GM23338 (cell line): ENCODE measurements at regions not wholly inside any gene's neighbourhood (a gene's known extent, or its start where the extent isn't known, plus 50 kb on each side); places are given as distances from the start of the nearest gene placed in this dataset.

Experiments used
- ATAC-seq: fragments of 200-7000 bp; cut with Tn5 transposase; 3 replicates; pipeline ENCODE4 v1.9.1; 2020
- DNase-seq: peaks from one replicate; pipeline ENCODE4 v3.0.0-alpha.2; 2015; ENCODE audit warnings: low spot score
- H2AFZ ChIP-seq: fragments of 200-600 bp; sonication (generic); 2 replicates; pipeline ENCODE4 v1.8.0; 2016; ENCODE audit warnings: antibody characterized with exemption, mild to moderate bottlenecking, moderate library complexity
- H3F3A ChIP-seq: fragments of 200-600 bp; sonication (generic); replicated peaks from 2 replicates; pipeline ENCODE4 v1.8.0; 2017; ENCODE audit warnings: antibody characterized with exemption, mixed run types, low read depth
- H3K27ac ChIP-seq: fragments of 200-600 bp; sonication (generic); 2 replicates; pipeline ENCODE4 v1.6.1; 2016; ENCODE audit warnings: low read depth
- H3K27me3 ChIP-seq: fragments of 200-600 bp; sonication (generic); 2 replicates; pipeline ENCODE4 v1.8.0; 2016; ENCODE audit warnings: mild to moderate bottlenecking, mixed run types, moderate library complexity; ENCODE audit not compliant: insufficient read depth
- H3K36me3 ChIP-seq: fragments of 200-600 bp; sonication (generic); 2 replicates; pipeline ENCODE4 v1.8.0; 2016; ENCODE audit warnings: mild to moderate bottlenecking; ENCODE audit not compliant: insufficient read depth
- H3K4me1 ChIP-seq: fragments of 200-600 bp; sonication (generic); 2 replicates; pipeline ENCODE4 v1.8.0; 2016; ENCODE audit warnings: mild to moderate bottlenecking, moderate library complexity; ENCODE audit not compliant: insufficient read depth
- H3K4me2 ChIP-seq: fragments of 200-600 bp; sonication (generic); 2 replicates; pipeline ENCODE4 v1.7.1; 2017; ENCODE audit warnings: mixed run types
- H3K4me3 ChIP-seq: fragments of 200-600 bp; sonication (generic); 2 replicates; pipeline ENCODE4 v1.6.1; 2016; ENCODE audit warnings: mixed run types
- H3K79me2 ChIP-seq: fragments of 200-600 bp; sonication (generic); replicated peaks from 2 replicates; pipeline ENCODE4 v1.8.0; 2017; ENCODE audit warnings: mild to moderate bottlenecking; ENCODE audit not compliant: insufficient read depth
- H3K9me2 ChIP-seq: fragments of 200-600 bp; sonication (generic); 2 replicates; pipeline ENCODE4 v1.8.0; 2017; ENCODE audit not compliant: insufficient read depth
- H4K20me1 ChIP-seq: fragments of 200-600 bp; sonication (generic); replicated peaks from 2 replicates; pipeline ENCODE4 v1.8.0; 2017; ENCODE audit warnings: mild to moderate bottlenecking; ENCODE audit not compliant: insufficient read depth
- H3K27ac Mint-ChIP-seq: 2 replicates; pipeline ENCODE4 v1.8.0; 2020; ENCODE audit warnings: inconsistent platforms, mild to moderate bottlenecking, moderate library complexity, mixed read lengths
- H3K27me3 Mint-ChIP-seq: 3 replicates; pipeline ENCODE4 v1.8.0; 2022; ENCODE audit warnings: low read depth, mild to moderate bottlenecking, moderate library complexity, mixed read lengths, inconsistent platforms; ENCODE audit not compliant: insufficient read depth, poor library complexity
- H3K36me3 Mint-ChIP-seq: 3 replicates; pipeline ENCODE4 v1.8.0; 2021; ENCODE audit warnings: low read depth, mild to moderate bottlenecking, inconsistent platforms, moderate library complexity, mixed read lengths
- H3K4me1 Mint-ChIP-seq: 3 replicates; pipeline ENCODE4 v1.8.0; 2020; ENCODE audit warnings: mild to moderate bottlenecking, inconsistent platforms, mixed read lengths
- H3K4me3 Mint-ChIP-seq: 3 replicates; pipeline ENCODE4 v1.8.0; 2021; ENCODE audit warnings: moderate library complexity, mild to moderate bottlenecking, inconsistent platforms, mixed read lengths
- H3K9me3 Mint-ChIP-seq: 3 replicates; pipeline ENCODE4 v1.8.0; 2020; ENCODE audit warnings: moderate library complexity, mild to moderate bottlenecking, inconsistent platforms, mixed read lengths
- JUNB ChIP-seq: IDR thresholded peaks from one replicate; pipeline ENCODE4 v1.6.1; 2016; ENCODE audit warnings: antibody characterized with exemption; ENCODE audit not compliant: unreplicated experiment
- NANOG ChIP-seq: IDR thresholded peaks from 2 replicates; pipeline ENCODE4 v1.6.1; 2016; ENCODE audit warnings: antibody characterized with exemption, borderline replicate concordance
- POLR2AphosphoS5 ChIP-seq: IDR thresholded peaks from 2 replicates; pipeline ENCODE4 v1.6.1; 2016; ENCODE audit warnings: antibody characterized with exemption, low read depth
- STAT1 ChIP-seq: IDR thresholded peaks from one replicate; pipeline ENCODE4 v1.6.1; 2016; ENCODE audit warnings: antibody characterized with exemption; ENCODE audit not compliant: unreplicated experiment
- ZNF114 ChIP-seq: fragments of 250-450 bp; sonication (Bioruptor Pico); IDR thresholded peaks from 2 replicates; pipeline ENCODE4 v1.5.0; 2020; ENCODE audit warnings: mild to moderate bottlenecking, moderate library complexity
- ZNF331 ChIP-seq: fragments of 250-450 bp; sonication (Bioruptor Pico); IDR thresholded peaks from 2 replicates; pipeline ENCODE4 v1.5.0; 2020; ENCODE audit warnings: low read depth, mild to moderate bottlenecking, moderate library complexity
- ZNF462 ChIP-seq: fragments of 250-450 bp; sonication (Bioruptor Pico); IDR thresholded peaks from 2 replicates; pipeline ENCODE4 v1.5.0; 2020; ENCODE audit warnings: mild to moderate bottlenecking, moderate library complexity
- TF ChIP-seq, protein P1 (sequence below), 2 experiments: fragments of 200-600 bp in 1 of 2; sonication (generic) in 1 of 2; conservative IDR thresholded peaks; 2 replicates each; pipeline versions ENCODE4 v1.5.1 to v1.6.1; 2016 to 2017; ENCODE audit warnings: antibody characterized with exemption in 2 of 2, low read depth in 2 of 2, mild to moderate bottlenecking in 2 of 2, moderate library complexity in 1 of 2

- TF ChIP-seq ZNF462 (CRISPR knock-in tag) (no peak), ZNF331 (CRISPR knock-in tag) (no peak), NANOG (no peak), STAT1 (no peak), JUNB (no peak)
These were observed 135.4 kb upstream of the AKIRIN2 start (continued) for GRCh38 chr6:87837444-87837843.

- H3K27ac Mint-ChIP-seq: no peak overlapping the region
- no peak overlapping the region for H3K4me3 Mint-ChIP-seq
- no peaks in the 10 kb centered on the region for H3K9me3 Mint-ChIP-seq
- H3K4me3 ChIP-seq: no peak overlapping the region
- H3K79me2 ChIP-seq: no peaks in the 10 kb centered on the region
- no peaks in the 10 kb centered on the region for H3F3A ChIP-seq
- DNase-seq: peak; percentile 50
- no peaks in the 10 kb centered on the region for H3K4me1 ChIP-seq
- peaks cover 5% of the 10 kb centered on the region; the same call in 1 of the 2 replicates for H3K9me2 ChIP-seq
- no peaks in the 10 kb centered on the region for H3K27me3 Mint-ChIP-seq
- H3K36me3 ChIP-seq: no peaks in the 10 kb centered on the region
- no peaks in the 10 kb centered on the region for H3K27me3 ChIP-seq
- H3K4me1 Mint-ChIP-seq: no peaks in the 10 kb centered on the region
- H3K4me2 ChIP-seq: no peak overlapping the region
- H4K20me1 ChIP-seq: no peaks in the 10 kb centered on the region
- ATAC-seq: no peak
- H3K27ac ChIP-seq: no peak overlapping the region
- 0 out of 2 replicates have a peak overlapping the region, but pooled peaks have one; percentile 1 for H2AFZ ChIP-seq
- H3K36me3 Mint-ChIP-seq: no peaks in the 10 kb centered on the region; the same call in 2 of the 3 replicates
- TF ChIP-seq, protein P1, sequence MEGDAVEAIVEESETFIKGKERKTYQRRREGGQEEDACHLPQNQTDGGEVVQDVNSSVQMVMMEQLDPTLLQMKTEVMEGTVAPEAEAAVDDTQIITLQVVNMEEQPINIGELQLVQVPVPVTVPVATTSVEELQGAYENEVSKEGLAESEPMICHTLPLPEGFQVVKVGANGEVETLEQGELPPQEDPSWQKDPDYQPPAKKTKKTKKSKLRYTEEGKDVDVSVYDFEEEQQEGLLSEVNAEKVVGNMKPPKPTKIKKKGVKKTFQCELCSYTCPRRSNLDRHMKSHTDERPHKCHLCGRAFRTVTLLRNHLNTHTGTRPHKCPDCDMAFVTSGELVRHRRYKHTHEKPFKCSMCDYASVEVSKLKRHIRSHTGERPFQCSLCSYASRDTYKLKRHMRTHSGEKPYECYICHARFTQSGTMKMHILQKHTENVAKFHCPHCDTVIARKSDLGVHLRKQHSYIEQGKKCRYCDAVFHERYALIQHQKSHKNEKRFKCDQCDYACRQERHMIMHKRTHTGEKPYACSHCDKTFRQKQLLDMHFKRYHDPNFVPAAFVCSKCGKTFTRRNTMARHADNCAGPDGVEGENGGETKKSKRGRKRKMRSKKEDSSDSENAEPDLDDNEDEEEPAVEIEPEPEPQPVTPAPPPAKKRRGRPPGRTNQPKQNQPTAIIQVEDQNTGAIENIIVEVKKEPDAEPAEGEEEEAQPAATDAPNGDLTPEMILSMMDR (conservative IDR thresholded peaks at IDR 0.05; ENCODE audit: low read depth in 2 of 2): peak; percentile 43 to 62
- no peak for TF ChIP-seq ZNF114 (CRISPR knock-in tag)
- no peak for TF ChIP-seq POLR2AphosphoS5
These were observed 130.2 kb upstream of the AKIRIN2 start for GRCh38 chr6:87832025-87832825.
